Immature natural killer cell (primary cell): ENCODE measurements at regions not wholly inside any gene's neighbourhood (a gene's known extent, or its start where the extent isn't known, plus 50 kb on each side); places are given as distances from the start of the nearest gene placed in this dataset.
"Not testable (repeated sequence)": the region's sequence is repeated elsewhere in the genome, so short reads cannot be mapped to it uniquely, and the experiment has no call there.

Experiments used
- DNase-seq, 3 donors: peaks; one replicate each; pipeline ENCODE4 v3.0.0; 2022; ENCODE audit warnings: mixed read lengths in 1 of 3
- H3K27ac Mint-ChIP-seq, 6 donors: one replicate each; pipeline ENCODE4 v1.8.0; 2020; ENCODE audit warnings: mixed read lengths in 6 of 6, mild to moderate bottlenecking in 5 of 6, inconsistent platforms in 4 of 6, moderate library complexity in 3 of 6
- H3K27me3 Mint-ChIP-seq, 3 donors: one replicate each; pipeline ENCODE4 v1.8.0; 2020 to 2021; ENCODE audit warnings: low read depth in 3 of 3, mild to moderate bottlenecking in 3 of 3, mixed read lengths in 3 of 3, moderate library complexity in 3 of 3, inconsistent platforms in 1 of 3
- H3K36me3 Mint-ChIP-seq, 3 donors: one replicate each; pipeline ENCODE4 v1.8.0; 2020; ENCODE audit warnings: mixed read lengths in 3 of 3, inconsistent platforms in 2 of 3, mild to moderate bottlenecking in 2 of 3
- H3K4me1 Mint-ChIP-seq, 2 donors: one replicate each; pipeline ENCODE4 v1.8.0; 2020; ENCODE audit warnings: inconsistent platforms in 2 of 2, mild to moderate bottlenecking in 2 of 2, mixed read lengths in 2 of 2, moderate library complexity in 1 of 2
- H3K4me3 Mint-ChIP-seq, 5 donors: one replicate each; pipeline ENCODE4 v1.8.0; 2020; ENCODE audit warnings: mild to moderate bottlenecking in 5 of 5, mixed read lengths in 5 of 5, inconsistent platforms in 3 of 5, moderate library complexity in 3 of 5
- H3K9me3 Mint-ChIP-seq, 6 donors: one replicate each; pipeline ENCODE4 v1.8.0; 2020; ENCODE audit warnings: mild to moderate bottlenecking in 6 of 6, mixed read lengths in 6 of 6, inconsistent platforms in 4 of 6, moderate library complexity in 3 of 6

- no peaks in the 10 kb centered on the region for H3K4me1 Mint-ChIP-seq
- H3K4me3 Mint-ChIP-seq, result no peak overlapping the region
- H3K27me3 Mint-ChIP-seq, result peaks cover 0 to 5% (median 2%) of the 10 kb centered on the region in 3 donors
- H3K36me3 Mint-ChIP-seq, result peaks cover 0 to 3% (median 0%) of the 10 kb centered on the region in 3 donors
- H3K27ac Mint-ChIP-seq, result no peak overlapping the region
- DNase-seq, result no peak
- peaks cover 10 to 61% (median 28%) of the 10 kb centered on the region in 6 donors for H3K9me3 Mint-ChIP-seq
Observed at GRCh38 chr4:187632260-187632995, 363.1 kb upstream of the ZFP42 start.

- Mint-ChIP-seq H3K4me3 (no peak overlapping the region), H3K4me1 (no peaks in the 10 kb centered on the region), H3K27me3 (peaks cover 0 to 2% (median 2%) of the 10 kb centered on the region in 3 donors), H3K36me3 (peaks cover 0 to 3% (median 0%) of the 10 kb centered on the region in 3 donors), H3K27ac (no peak overlapping the region), H3K9me3 (peaks cover 10 to 63% (median 29%) of the 10 kb centered on the region in 6 donors)
- no peak for DNase-seq
Observed at GRCh38 chr4:187633245-187633644, 362.3 kb upstream of the ZFP42 start.

DNA sequence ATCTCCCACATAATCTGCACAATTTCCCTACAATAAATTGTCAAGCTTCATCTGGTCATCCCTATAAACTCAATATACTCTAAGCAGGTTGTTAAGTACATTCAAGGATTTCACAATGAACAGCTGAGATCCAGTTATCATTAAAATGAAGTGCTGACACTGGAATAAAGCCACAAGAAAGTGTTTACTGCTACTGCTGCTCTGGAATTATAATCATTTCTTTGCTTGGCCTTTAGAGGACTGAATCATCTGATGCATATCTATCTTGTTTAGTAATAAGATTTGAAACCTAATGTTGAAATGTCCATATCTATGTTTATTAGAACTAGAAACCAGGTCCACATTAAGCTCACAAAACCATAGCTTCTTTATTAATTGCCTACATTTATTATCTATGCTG lies 338.6 kb upstream of the ZFP42 start:
- Mint-ChIP-seq H3K27me3 (peaks cover 0 to 1% (median 0%) of the 10 kb centered on the region in 3 donors), H3K4me1 (no peaks in the 10 kb centered on the region), H3K4me3 (no peak overlapping the region), H3K27ac (no peak overlapping the region), H3K36me3 (peaks cover 0 to 3% (median 0%) of the 10 kb centered on the region in 3 donors), H3K9me3 (peaks cover 12 to 26% (median 17%) of the 10 kb centered on the region in 6 donors)
- no peak for DNase-seq

DNA sequence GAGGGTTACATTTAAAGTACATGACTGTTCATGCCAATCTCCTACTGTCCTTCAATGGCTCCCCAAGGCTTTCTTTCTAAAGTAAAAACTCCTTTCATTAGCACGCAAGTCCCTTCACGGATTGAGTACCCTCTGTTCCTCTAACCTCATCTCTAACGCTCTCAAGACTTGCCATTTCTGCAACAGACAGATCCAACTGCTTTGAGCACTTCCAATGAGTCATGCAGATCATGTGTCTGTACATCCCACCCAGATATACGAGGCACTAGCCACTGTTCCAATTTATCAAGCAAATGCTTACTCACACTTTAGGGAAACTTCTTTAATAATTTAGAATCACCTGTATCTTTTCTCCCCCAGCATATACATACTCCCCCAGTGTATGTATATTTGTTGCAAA lies 332.5 kb upstream of the ZFP42 start:
- Mint-ChIP-seq H3K36me3 (peaks cover 0 to 9% (median 0%) of the 10 kb centered on the region in 3 donors), H3K4me3 (no peak overlapping the region), H3K9me3 (peaks cover 9 to 58% (median 18%) of the 10 kb centered on the region in 6 donors), H3K4me1 (no peaks in the 10 kb centered on the region), H3K27me3 (peaks cover 0 to 2% (median 0%) of the 10 kb centered on the region in 3 donors), H3K27ac (no peak overlapping the region)
- no peak for DNase-seq

DNA sequence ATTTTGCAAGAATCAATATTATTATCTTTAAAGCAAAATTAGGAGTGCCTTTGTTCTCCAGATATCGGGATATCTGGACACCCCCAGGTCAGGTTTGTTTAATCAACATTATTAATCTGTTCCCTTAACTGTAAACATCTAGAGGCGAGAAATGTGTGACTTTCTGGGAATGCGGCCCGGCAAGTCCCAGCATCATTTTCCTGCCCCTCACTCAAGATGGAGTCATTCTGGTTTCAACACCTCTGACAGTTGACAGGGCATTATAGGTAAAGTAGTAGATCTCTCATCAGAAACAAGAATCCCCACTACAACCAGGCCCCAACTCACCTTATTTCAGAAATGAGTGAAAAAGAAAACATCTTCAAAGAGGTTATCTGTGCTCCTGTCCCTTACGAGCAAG lies 331.6 kb upstream of the ZFP42 start:
- Mint-ChIP-seq H3K4me3 (no peak overlapping the region), H3K9me3 (peaks cover 9 to 63% (median 19%) of the 10 kb centered on the region in 6 donors), H3K27ac (no peak overlapping the region), H3K36me3 (peaks cover 0 to 9% (median 0%) of the 10 kb centered on the region in 3 donors), H3K4me1 (no peaks in the 10 kb centered on the region), H3K27me3 (peaks cover 0 to 5% (median 0%) of the 10 kb centered on the region in 3 donors)
- no peak for DNase-seq

DNA sequence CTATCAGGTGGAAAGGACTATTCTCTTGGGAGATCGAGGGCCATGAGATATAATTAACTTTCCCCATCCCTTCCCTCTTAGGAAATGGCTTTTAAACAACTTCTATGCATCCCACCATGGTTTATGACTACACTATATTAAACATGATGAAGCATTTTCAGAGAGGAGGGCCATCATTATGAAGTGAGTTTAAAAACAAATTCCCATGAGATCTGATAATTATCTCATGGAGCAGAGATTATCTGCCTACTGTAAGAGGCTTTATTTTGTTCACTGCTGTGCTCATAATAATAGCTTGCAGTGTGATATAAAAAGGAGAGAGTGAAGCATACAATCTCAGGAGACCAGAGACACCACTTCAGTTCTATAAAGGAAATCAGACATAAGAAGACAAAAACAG lies 330.5 kb upstream of the ZFP42 start:
- H3K4me3 Mint-ChIP-seq, result no peak overlapping the region
- H3K9me3 Mint-ChIP-seq, result peaks cover 10 to 69% (median 22%) of the 10 kb centered on the region in 6 donors
- H3K27ac Mint-ChIP-seq, result no peak overlapping the region
- H3K4me1 Mint-ChIP-seq, result no peaks in the 10 kb centered on the region
- peaks cover 0 to 9% (median 0%) of the 10 kb centered on the region in 3 donors for H3K36me3 Mint-ChIP-seq
- no peak for DNase-seq
- H3K27me3 Mint-ChIP-seq, result peaks cover 0 to 5% (median 0%) of the 10 kb centered on the region in 3 donors

DNA sequence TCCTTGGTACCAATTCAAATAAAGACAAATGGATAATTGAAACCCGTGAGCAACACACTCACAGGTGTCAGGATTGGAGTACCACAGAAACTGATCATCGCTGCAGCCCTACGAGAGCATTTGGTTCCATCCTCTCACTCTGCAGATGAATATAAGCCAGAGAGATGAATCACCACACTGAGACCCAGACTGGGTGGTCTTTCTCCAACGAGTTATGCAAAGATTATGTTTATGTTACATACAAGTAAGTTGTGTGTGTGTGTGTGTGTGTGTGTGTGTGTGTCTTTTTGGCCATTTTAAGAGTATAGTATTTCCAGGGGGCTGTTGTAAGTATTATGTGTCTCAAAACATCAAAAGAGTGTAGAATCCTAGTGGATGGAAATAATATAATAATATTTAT lies 329.5 kb upstream of the ZFP42 start:
- Mint-ChIP-seq H3K4me3 (no peak overlapping the region), H3K4me1 (no peaks in the 10 kb centered on the region), H3K27ac (no peak overlapping the region)

GRCh38 chr4:187666697-187667494 lies 328.7 kb upstream of the ZFP42 start:
- DNase-seq, result no peak
- Mint-ChIP-seq H3K4me1 (no peaks in the 10 kb centered on the region), H3K27me3 (peaks cover 0 to 5% (median 4%) of the 10 kb centered on the region in 3 donors), H3K36me3 (peaks cover 0 to 9% (median 0%) of the 10 kb centered on the region in 3 donors), H3K4me3 (no peak overlapping the region), H3K27ac (no peak overlapping the region), H3K9me3 (peaks cover 17 to 73% (median 32%) of the 10 kb centered on the region in 6 donors)

More for the DNA sequence above, 329.5 kb upstream of the ZFP42 start:
- DNase-seq, result no peak
- peaks cover 12 to 78% (median 27%) of the 10 kb centered on the region in 6 donors for H3K9me3 Mint-ChIP-seq
- H3K36me3 Mint-ChIP-seq, result peaks cover 0 to 9% (median 0%) of the 10 kb centered on the region in 3 donors
- peaks cover 0 to 5% (median 4%) of the 10 kb centered on the region in 3 donors for H3K27me3 Mint-ChIP-seq

- Mint-ChIP-seq H3K27ac (no peak overlapping the region), H3K36me3 (peaks cover 0 to 9% (median 0%) of the 10 kb centered on the region in 3 donors), H3K4me1 (no peaks in the 10 kb centered on the region), H3K4me3 (no peak overlapping the region), H3K27me3 (peaks cover 0 to 4% (median 3%) of the 10 kb centered on the region in 3 donors), H3K9me3 (peaks cover 18 to 70% (median 26%) of the 10 kb centered on the region in 6 donors)
- DNase-seq, result no peak
Observed at GRCh38 chr4:187668526-187669082, 327.0 kb upstream of the ZFP42 start.

- not testable (repeated sequence) for H3K27me3 Mint-ChIP-seq, H3K36me3 Mint-ChIP-seq, H3K4me3 Mint-ChIP-seq, H3K4me1 Mint-ChIP-seq, DNase-seq, H3K27ac Mint-ChIP-seq
- H3K9me3 Mint-ChIP-seq, result peaks cover 22 to 75% (median 37%) of the 10 kb centered on the region in 6 donors
Observed at GRCh38 chr4:187671521-187671920, 324.1 kb upstream of the ZFP42 start.

DNA sequence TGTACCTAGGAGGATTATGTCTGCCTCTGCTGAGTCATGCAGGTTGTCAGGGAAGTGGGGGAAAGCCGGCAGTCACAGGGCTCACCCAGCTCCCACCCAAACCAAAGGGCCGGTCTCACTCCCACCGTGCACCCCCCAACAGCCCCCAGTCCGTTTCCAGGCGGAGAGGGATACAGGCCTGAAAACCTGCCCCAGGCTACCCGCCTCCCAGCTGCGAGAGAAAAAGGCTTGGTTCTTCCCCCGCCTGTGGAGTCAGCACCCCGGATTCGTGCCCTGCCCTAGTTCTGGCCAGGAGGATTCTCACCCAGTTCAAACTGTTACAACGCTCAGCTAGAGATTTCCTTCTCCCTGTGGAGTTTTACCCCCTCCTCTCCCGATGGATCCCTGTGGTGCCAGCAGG lies 323.6 kb upstream of the ZFP42 start:
- H3K27ac Mint-ChIP-seq, DNase-seq, H3K4me1 Mint-ChIP-seq, H3K4me3 Mint-ChIP-seq, H3K27me3 Mint-ChIP-seq, H3K36me3 Mint-ChIP-seq: not testable (repeated sequence)
- H3K9me3 Mint-ChIP-seq, result peaks cover 22 to 74% (median 37%) of the 10 kb centered on the region in 6 donors

DNA sequence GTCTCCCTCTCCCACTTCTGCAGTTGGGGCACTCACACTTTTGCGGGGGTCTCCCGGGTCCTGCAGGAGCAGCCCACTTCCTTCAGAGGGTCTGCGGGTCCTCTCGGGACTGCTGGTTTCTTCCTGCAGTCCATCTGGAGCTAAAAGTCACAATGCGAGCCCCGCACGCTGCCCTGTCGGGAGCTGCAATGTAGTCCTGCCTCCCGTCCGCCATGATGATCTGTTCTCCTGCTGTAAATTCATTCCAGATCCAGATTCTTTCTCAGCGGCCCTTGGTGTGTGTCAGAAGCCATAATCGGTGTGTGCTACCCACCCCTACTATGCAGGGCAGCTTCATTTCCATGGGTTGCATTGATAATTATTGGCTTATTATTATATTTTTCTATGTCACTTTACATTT lies 323.0 kb upstream of the ZFP42 start:
- H3K9me3 Mint-ChIP-seq, result peaks cover 20 to 68% (median 37%) of the 10 kb centered on the region in 6 donors
- H3K36me3 Mint-ChIP-seq, H3K4me3 Mint-ChIP-seq, DNase-seq, H3K27me3 Mint-ChIP-seq, H3K4me1 Mint-ChIP-seq, H3K27ac Mint-ChIP-seq: not testable (repeated sequence)

DNA sequence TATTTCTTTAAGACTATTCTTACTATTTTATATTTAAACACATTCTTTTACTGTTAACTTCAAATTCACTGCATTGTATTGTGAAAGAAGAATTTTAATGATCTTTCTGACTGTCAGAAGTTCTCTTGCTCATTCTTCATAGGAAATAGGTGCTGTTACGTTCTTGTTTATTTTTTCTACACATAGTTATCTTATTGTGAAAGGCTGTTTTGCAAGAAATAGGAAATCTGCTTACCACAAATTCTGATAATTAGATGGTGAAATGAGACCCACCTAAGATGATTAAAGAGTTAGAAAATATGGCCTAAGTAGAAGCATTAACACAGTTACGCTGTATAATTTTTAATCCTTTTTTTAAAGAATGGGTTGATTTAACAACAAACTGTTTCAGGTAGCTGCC lies 316.1 kb upstream of the ZFP42 start:
- Mint-ChIP-seq H3K36me3 (peaks cover 0 to 8% (median 7%) of the 10 kb centered on the region in 3 donors), H3K27ac (no peak overlapping the region), H3K4me1 (no peaks in the 10 kb centered on the region), H3K9me3 (peaks cover 10 to 66% (median 30%) of the 10 kb centered on the region in 6 donors), H3K27me3 (peaks cover 0 to 2% (median 0%) of the 10 kb centered on the region in 3 donors), H3K4me3 (no peak overlapping the region)
- DNase-seq, result no peak

DNA sequence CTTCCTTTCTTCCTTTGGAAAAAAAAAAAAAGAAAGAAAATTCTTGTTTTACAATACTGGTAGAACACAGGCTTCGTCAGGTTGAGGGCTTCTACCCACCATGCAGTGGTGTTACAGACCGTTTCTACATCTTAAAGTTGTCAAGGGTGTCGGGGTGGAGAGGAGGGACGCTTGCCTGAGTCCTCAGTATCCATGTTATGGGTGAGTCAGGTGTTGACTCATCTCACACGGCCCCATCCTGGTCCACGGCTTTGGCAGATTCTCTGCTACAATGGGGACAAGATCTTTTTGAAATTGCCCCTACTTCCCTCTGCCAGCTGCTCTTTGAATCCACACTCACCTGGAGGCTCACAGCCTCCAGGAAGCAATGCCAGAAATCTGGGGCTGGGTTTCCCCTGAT lies 310.3 kb upstream of the ZFP42 start:
- H3K4me3 Mint-ChIP-seq, result no peak overlapping the region
- peaks cover 0 to 3% (median 0%) of the 10 kb centered on the region in 3 donors for H3K27me3 Mint-ChIP-seq
- peaks cover 0 to 7% (median 4%) of the 10 kb centered on the region in 3 donors for H3K36me3 Mint-ChIP-seq
- DNase-seq, result no peak
- H3K4me1 Mint-ChIP-seq, result no peaks in the 10 kb centered on the region
- H3K9me3 Mint-ChIP-seq, result peaks cover 10 to 47% (median 30%) of the 10 kb centered on the region in 6 donors
- no peak overlapping the region for H3K27ac Mint-ChIP-seq
